ENCODE measurements at regions not wholly inside any gene's neighbourhood (a gene's known extent, or its start where the extent isn't known, plus 50 kb on each side); places are given as distances from the start of the nearest gene placed in this dataset.

DNA sequence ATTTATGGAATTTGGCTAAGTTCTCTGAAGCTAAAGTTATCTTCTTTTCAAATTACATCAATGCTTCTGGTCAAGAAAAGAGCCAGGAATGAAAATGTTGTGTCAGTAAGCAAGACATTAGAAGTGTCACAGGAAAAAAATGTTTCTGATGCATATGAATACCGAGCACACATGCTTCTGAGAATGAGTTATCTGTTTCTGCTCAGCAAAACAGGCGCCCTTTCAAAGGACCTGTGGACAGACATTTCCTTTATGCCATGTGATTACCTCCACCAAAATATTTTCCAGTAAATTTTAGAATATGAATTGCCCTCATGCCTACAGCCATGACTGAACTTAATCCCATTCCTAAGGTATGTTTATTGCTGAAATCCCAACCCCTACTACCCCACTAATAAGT lies 55.4 kb upstream of the RNF180 start:
- DNase-seq (ENCODE audit: low read depth): no peak

- no peak for DNase-seq (ENCODE audit: low read depth)
Observed at GRCh38 chr5:64108674-64109073, 57.0 kb upstream of the RNF180 start.

DNA sequence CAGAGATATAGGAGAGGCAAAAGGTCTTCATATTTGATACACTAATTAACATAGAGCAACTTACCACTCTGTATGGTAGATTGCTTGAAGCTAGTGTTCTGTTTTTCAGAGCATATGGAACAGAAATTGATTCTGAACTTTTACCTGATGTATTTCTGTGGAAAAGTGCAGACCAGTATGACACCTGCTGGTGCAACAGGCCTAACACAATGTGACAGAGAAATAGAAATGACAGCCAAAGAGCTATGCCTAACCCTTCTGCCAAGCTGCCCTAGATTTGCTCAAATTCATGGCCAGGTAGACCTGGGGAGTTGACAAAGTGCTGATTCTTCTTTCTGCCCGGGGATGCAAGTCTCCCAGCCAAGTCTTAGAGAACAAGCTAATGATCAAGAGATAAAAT lies 65.4 kb upstream of the RNF180 start:
- DNase-seq (ENCODE audit: low read depth): no peak

DNA sequence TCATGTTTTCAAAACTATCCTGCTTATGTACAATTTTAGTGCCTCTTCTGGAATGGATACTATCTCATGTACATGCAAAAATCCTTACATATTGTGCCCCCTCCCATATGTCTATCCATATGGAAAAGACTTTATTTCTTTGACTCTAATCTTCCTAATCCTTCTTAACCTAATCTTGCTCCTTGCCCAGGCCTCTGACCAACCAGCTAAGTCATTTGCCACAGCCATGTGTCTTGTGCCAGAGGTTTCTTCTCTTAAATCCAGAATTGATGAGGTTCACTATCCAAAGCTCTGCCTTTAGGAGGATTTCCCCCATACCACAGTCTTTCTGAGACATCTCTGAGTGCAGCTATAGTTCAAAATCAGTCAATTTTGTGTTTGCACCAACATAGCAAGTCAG lies 68.9 kb upstream of the RNF180 start:
- DNase-seq (ENCODE audit: low read depth): no peak

DNA sequence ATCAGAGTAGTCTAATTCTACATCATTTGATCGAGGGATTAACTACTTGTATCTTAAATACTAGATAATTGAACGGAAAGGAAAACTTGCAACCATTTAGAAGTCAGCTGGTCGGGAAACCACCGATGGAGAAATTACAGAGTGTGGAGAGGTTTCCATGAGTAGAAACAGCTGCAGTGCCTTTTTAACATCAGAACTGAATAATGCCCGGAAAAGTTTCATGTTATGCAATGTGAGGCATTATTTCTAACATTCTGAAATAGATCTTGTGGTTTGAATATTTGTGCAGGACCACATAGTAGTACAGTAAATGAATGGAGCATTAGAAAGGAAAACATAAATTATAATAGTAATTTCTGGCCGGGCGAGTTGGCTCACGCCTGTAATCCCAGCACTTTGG lies 88.1 kb upstream of the RNF180 start:
- DNase-seq (ENCODE audit: low read depth): no peak

DNA sequence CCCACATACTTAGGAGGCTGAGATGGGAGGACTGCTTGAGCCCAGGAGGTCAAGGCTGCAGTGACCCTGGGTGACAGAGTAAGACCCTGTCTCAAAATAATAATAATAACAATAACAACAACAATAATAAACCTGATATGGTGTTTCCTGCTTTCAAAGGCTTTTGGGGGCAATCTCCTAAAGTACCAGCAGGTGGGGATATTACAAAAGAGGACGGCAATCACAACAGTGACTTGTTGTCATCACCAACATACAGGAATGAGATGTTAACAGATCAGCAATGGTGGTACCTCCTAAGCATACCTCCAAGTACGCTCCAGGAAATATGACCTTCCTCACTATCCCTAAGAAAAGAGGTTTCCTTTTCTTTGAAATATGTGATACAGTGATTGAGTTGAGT lies 91.1 kb upstream of the RNF180 start:
- DNase-seq (ENCODE audit: low read depth): peak; percentile 6

GRCh38 chr5:64069486-64069885 lies 96.2 kb upstream of the RNF180 start:
- no peak for DNase-seq (ENCODE audit: low read depth)

DNA sequence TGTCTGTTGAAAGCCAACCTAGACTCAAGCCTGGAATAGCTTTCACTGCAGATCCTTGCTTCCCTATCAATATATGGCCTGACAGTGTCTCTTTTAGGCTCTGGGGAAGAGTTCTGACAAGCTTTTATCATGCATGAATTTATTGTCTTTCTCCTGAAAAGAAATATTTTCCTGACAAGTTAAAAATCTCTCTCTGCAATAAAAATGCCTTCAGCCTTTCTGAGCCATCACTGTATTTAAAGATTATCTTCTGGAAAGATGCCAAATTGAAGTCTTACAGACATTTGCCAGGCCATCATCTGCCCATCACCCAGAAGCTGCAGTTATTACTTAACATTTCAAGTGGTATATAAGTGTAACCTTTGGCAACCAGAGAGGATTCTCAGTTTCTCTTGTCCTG lies 88.1 kb upstream of the HTR1A start:
- DNase-seq (ENCODE audit: low read depth): no peak

DNA sequence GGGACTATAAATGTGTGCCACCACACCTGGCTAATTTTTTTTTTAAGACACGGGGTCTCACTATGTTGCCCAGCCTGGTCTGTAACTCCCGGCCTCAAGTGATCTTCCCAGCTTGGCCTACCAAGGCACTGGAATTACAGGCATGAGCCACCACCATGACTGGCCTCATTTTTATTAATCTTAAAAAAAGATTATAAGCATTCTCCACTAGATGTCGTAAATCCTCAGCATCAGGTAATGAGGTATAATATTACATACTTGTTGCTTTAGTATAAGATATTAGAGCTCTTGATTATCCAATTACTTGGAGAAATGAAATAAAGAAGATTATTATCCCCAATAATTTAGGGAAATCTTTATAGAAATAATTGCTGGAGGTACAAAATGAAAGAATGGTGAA lies 78.2 kb upstream of the HTR1A start:
- DNase-seq (ENCODE audit: low read depth): no peak

GRCh38 chr5:64026493-64026892 lies 64.2 kb upstream of the HTR1A start:
- no peak for DNase-seq (ENCODE audit: low read depth)

GRCh38 chr5:64019746-64020145 lies 57.5 kb upstream of the HTR1A start:
- no peak for DNase-seq (ENCODE audit: low read depth)

DNA sequence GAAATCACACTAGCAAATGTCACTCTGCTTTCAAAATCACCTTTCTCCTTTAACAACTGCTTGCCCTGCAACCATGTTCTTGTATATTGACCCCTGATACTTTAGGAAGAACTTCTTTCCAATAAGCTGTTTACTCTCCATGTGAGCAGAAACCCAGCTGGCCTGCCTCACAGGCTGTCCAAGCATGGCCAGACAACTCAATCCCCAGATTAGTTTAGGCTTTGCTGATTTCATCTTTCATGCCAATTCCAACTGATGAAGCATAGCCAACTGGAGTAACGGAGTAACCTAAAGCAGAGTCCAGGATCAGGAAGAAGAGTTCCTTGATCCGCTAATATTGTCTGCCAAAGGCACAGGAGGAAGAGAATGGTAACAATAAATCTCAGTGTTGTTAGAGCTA lies 56.7 kb upstream of the HTR1A start:
- DNase-seq (ENCODE audit: low read depth): no peak

GRCh38 chr5:64015824-64016223 lies 53.6 kb upstream of the HTR1A start:
- no peak for DNase-seq (ENCODE audit: low read depth)
